B cell (primary cell): ENCODE measurements at regions not wholly inside any gene's neighbourhood (a gene's known extent, or its start where the extent isn't known, plus 50 kb on each side); places are given as distances from the start of the nearest gene placed in this dataset.

Experiments used
- ATAC-seq: fragments of 200-7000 bp; cut with Tn5 transposase; one replicate; pipeline ENCODE4 v1.10.0; 2021; ENCODE audit warnings: low read depth, mild to moderate bottlenecking, moderate number of reproducible peaks, moderate library complexity
- CTCF ChIA-PET: fragments of 350-600 bp; sonication (Branson Sonifier 250); formaldehyde crosslinking; loops from one replicate; lab custom pipeline; 2021; ENCODE audit warnings: antibody characterized with exemption, inconsistent platforms; lab: Charles Lee
- POLR2A ChIA-PET: fragments of 350-600 bp; sonication (Branson Sonifier 250); formaldehyde crosslinking; loops from one replicate; lab custom pipeline; 2021; ENCODE audit warnings: antibody characterized with exemption; lab: Charles Lee
- DNase-seq: peaks from one replicate; pipeline ENCODE4 v3.0.0; 2013
- H2AFZ ChIP-seq: 2 replicates; pipeline ENCODE4 v1.6.1; 2012; ENCODE audit warnings: mild to moderate bottlenecking, low read depth, low read length; ENCODE audit not compliant: insufficient read depth, poor library complexity, severe bottlenecking
- H3K27ac ChIP-seq, 2 donors: 1 replicate in 1 of 2; 2 replicates in 1 of 2; pipeline ENCODE4 v1.5.1; 2012 to 2013; ENCODE audit warnings: low read length in 2 of 2, mild to moderate bottlenecking in 2 of 2, moderate library complexity in 1 of 2
- H3K27me3 ChIP-seq, 4 experiments: fragments of 200-600 bp in 1 of 4; sonication (generic) in 1 of 4; replicated peaks in 1 of 4; 1 replicate in 2 of 4; 2 replicates in 2 of 4; pipeline versions ENCODE4 v1.6.1 to v1.7.0; 2013 to 2016; ENCODE audit warnings: low read length in 3 of 4, mild to moderate bottlenecking in 2 of 4, mixed read lengths in 1 of 4, moderate library complexity in 1 of 4; ENCODE audit not compliant: insufficient read depth in 4 of 4, control insufficient read depth in 3 of 4; ENCODE audit errors: control extremely low read depth in 1 of 4
- H3K36me3 ChIP-seq, 2 experiments: replicated peaks in 1 of 2; 1 replicate in 1 of 2; 2 replicates in 1 of 2; pipeline versions ENCODE4 v1.6.1 to v1.7.1; 2013; ENCODE audit warnings: low read length in 1 of 2; ENCODE audit not compliant: insufficient read depth in 2 of 2, control insufficient read depth in 1 of 2; ENCODE audit errors: control extremely low read depth in 1 of 2, extremely low read depth in 1 of 2
- H3K4me1 ChIP-seq, 2 donors: fragments of 200-600 bp in 1 of 2; sonication (generic) in 1 of 2; 1 replicate in 1 of 2; 2 replicates in 1 of 2; pipeline versions ENCODE4 v1.5.1 to v1.6.1; 2013 to 2017; ENCODE audit warnings: low read length in 2 of 2; ENCODE audit not compliant: control insufficient read depth in 2 of 2, insufficient read depth in 2 of 2
- H3K4me2 ChIP-seq: replicated peaks from 2 replicates; pipeline ENCODE3; 2012; ENCODE audit warnings: mild to moderate bottlenecking, low read depth, low read length; ENCODE audit not compliant: poor library complexity, severe bottlenecking
- H3K4me3 ChIP-seq, 5 experiments: fragments of 200-600 bp in 1 of 5; sonication (generic) in 1 of 5; 1 replicate in 3 of 5; 2 replicates in 2 of 5; pipeline versions ENCODE4 v1.5.1 to v1.7.0; 2011 to 2016; ENCODE audit warnings: low read length in 4 of 5, mild to moderate bottlenecking in 4 of 5, low read depth in 2 of 5, control low read depth in 1 of 5, moderate library complexity in 1 of 5; ENCODE audit not compliant: insufficient read depth in 1 of 5; ENCODE audit errors: control extremely low read depth in 1 of 5, extremely low read depth in 1 of 5
- H3K79me2 ChIP-seq: fragments of 200-600 bp; sonication (generic); one replicate; pipeline ENCODE4 v1.6.0; 2016; ENCODE audit warnings: low read length; ENCODE audit not compliant: control insufficient read depth, insufficient read depth
- H3K9ac ChIP-seq: fragments of 200-600 bp; sonication (generic); 2 replicates; pipeline ENCODE4 v1.6.1; 2017; ENCODE audit warnings: mild to moderate bottlenecking, low read length, moderate library complexity
- H3K9me3 ChIP-seq, 3 donors: one replicate each; pipeline versions ENCODE4 v1.6.1 to v1.7.1; 2013; ENCODE audit warnings: low read length in 2 of 3; ENCODE audit not compliant: control insufficient read depth in 2 of 3, insufficient read depth in 1 of 3; ENCODE audit errors: control extremely low read depth in 1 of 3
- H4K20me1 ChIP-seq: 2 replicates; pipeline ENCODE4 v1.6.0; 2012; ENCODE audit warnings: mild to moderate bottlenecking, low read length; ENCODE audit not compliant: insufficient read depth, control insufficient read depth, poor library complexity, severe bottlenecking
- H3K27ac Mint-ChIP-seq: one replicate; pipeline ENCODE4 v1.8.0; 2021; ENCODE audit warnings: mixed read lengths
- H3K27me3 Mint-ChIP-seq: one replicate; pipeline ENCODE4 v1.8.0; 2021; ENCODE audit warnings: mixed read lengths
- H3K4me1 Mint-ChIP-seq: one replicate; pipeline ENCODE4 v1.8.0; 2021; ENCODE audit warnings: mixed read lengths
- H3K4me3 Mint-ChIP-seq: one replicate; pipeline ENCODE4 v1.8.0; 2021; ENCODE audit warnings: mixed read lengths
- H3K9me3 Mint-ChIP-seq: one replicate; pipeline ENCODE4 v1.8.0; 2022; ENCODE audit warnings: mixed read lengths; ENCODE audit not compliant: insufficient read depth
- CTCF ChIP-seq: fragments of 200-600 bp; IDR thresholded peaks from one replicate; pipeline ENCODE4 v1.8.0; 2022; ENCODE audit warnings: antibody characterized with exemption, mild to moderate bottlenecking
- EZH2 ChIP-seq: IDR thresholded peaks from 2 replicates; pipeline ENCODE4 v1.6.1; 2012; ENCODE audit warnings: borderline replicate concordance, low read depth, mild to moderate bottlenecking, moderate library complexity, low read length; ENCODE audit not compliant: insufficient read depth, poor library complexity, severe bottlenecking
- WGBS: methylation state at CpG from one replicate; pipeline ENCODE4 v1.1.5; 2013; ENCODE audit warnings: missing lambda C conversion rate; ENCODE audit not compliant: insufficient coverage; 5-methylcytosine and 5-hydroxymethylcytosine counted together
- intact Hi-C: fragments of 100-400 bp; cut with micrococcal nuclease; formaldehyde crosslinking; loops from one replicate; pipeline ENCODE4 v1.10.0; 2022

DNA sequence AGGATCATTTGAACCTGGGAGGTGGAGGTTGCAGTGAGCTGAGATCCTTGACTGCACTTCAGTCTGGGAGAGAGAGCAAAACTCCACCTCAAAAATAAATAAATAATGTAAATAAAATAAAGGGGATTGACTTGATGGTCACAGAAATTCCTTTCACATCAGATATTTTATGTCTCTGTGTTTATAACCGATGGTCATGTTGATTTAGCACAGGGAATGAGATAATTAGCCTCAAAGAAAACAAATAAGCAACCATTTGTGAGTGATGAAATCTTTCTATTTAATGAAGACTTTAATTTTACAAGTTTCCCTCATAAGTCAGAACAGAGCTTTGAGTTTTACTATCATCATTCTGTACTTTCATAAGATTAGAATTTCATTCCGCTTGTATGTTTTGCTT, 64.8 kb upstream of the NUPR2 start:
- no peak overlapping the region for H3K4me3 ChIP-seq
- Mint-ChIP-seq H3K4me1 (no peaks in the 10 kb centered on the region), H3K27me3 (peaks cover 3% of the 10 kb centered on the region), H3K27ac (no peak overlapping the region), H3K9me3 (no peaks in the 10 kb centered on the region), H3K4me3 (no peak overlapping the region)
- no peaks in the 10 kb centered on the region for H3K27me3 ChIP-seq
- no peak overlapping the region for H2AFZ ChIP-seq
- intact Hi-C loops = no loop called here
- H3K4me1 ChIP-seq = no peaks in the 10 kb centered on the region
- H4K20me1 ChIP-seq = no peaks in the 10 kb centered on the region
- CTCF ChIA-PET = no interaction called here
- H3K4me2 ChIP-seq = no peak overlapping the region
- DNase-seq (no peak), ATAC-seq (no peak)
- POLR2A ChIA-PET = no interaction called here
- 100% methylated on average over 1 of the region's 2 CpGs for WGBS
- H3K79me2 ChIP-seq = no peaks in the 10 kb centered on the region
- no peaks in the 10 kb centered on the region for H3K36me3 ChIP-seq
- peaks cover 0 to 2% (median 0%) of the 10 kb centered on the region in 3 donors for H3K9me3 ChIP-seq
- H3K27ac ChIP-seq = no peak overlapping the region
- no peak overlapping the region for H3K9ac ChIP-seq
- TF ChIP-seq CTCF (no peak), EZH2 (no peak)

GRCh38 chr7:56175771-56176170, 59.6 kb upstream of the NUPR2 start:
- Histone ChIP-seq H3K36me3 (no peaks in the 10 kb centered on the region), H3K4me3 (no peak overlapping the region), H3K4me2 (no peak overlapping the region), H3K79me2 (no peaks in the 10 kb centered on the region), H2AFZ (no peak overlapping the region), H3K27me3 (no peaks in the 10 kb centered on the region), H3K27ac (no peak overlapping the region), H3K9me3 (peaks cover 0 to 16% (median 0%) of the 10 kb centered on the region in 3 donors), H3K9ac (no peak overlapping the region), H3K4me1 (no peaks in the 10 kb centered on the region), H4K20me1 (no peaks in the 10 kb centered on the region)
- intact Hi-C loops = no loop called here
- H3K27me3 Mint-ChIP-seq = peaks cover 16% of the 10 kb centered on the region
- no peaks in the 10 kb centered on the region for H3K4me1 Mint-ChIP-seq
- WGBS = 49% methylated on average over 13 of the region's 13 CpGs
- no peak overlapping the region for H3K4me3 Mint-ChIP-seq
- H3K27ac Mint-ChIP-seq = no peak overlapping the region
- ATAC-seq (no peak), DNase-seq (no peak)
- POLR2A ChIA-PET = no interaction called here
- CTCF ChIA-PET = no interaction called here
- no peaks in the 10 kb centered on the region for H3K9me3 Mint-ChIP-seq
- TF ChIP-seq EZH2 = no peak
- no peak for TF ChIP-seq CTCF
